Panc1 (cell line): ENCODE measurements at regions not wholly inside any gene's neighbourhood (a gene's known extent, or its start where the extent isn't known, plus 50 kb on each side); places are given as distances from the start of the nearest gene placed in this dataset.
A peak's percentile ranks its signal among the peaks of the same experiment; 100 is the strongest.

Experiments used
- ATAC-seq: fragments of 200-7000 bp; cut with Tn5 transposase; 2 replicates; pipeline ENCODE4 v1.9.1; 2020; ENCODE audit warnings: mild to moderate bottlenecking, moderate library complexity
- BruUV-seq: library from RNA; stranded (reverse); fragments of 400-500 nt; replicated peaks from 2 replicates; lab custom pipeline; 2021; lab: Mats Ljungman, UMichigan
- CTCF ChIA-PET: fragments of 300-600 bp; sonication (Branson Sonifier 250); formaldehyde crosslinking; loops from one replicate; lab custom pipeline; 2022; ENCODE audit warnings: antibody characterized with exemption; lab: Charles Lee
- POLR2A ChIA-PET: fragments of 300-600 bp; sonication (Branson Sonifier 250); formaldehyde crosslinking; loops from one replicate; lab custom pipeline; 2022; ENCODE audit warnings: antibody characterized with exemption; lab: Charles Lee
- DNase-seq: peaks from one replicate; pipeline ENCODE4 v3.0.0-alpha.2; 2010; ENCODE audit warnings: low read depth, low spot score
- H3K27ac ChIP-seq: 2 replicates; pipeline ENCODE4 v1.5.1; 2011; ENCODE audit warnings: mild to moderate bottlenecking, low read length, inconsistent platforms
- H3K27me3 ChIP-seq: fragments of 200-500 bp; sonication (Bioruptor generic); 2 replicates; pipeline ENCODE4 v1.6.0; 2014; ENCODE audit warnings: low read length, inconsistent platforms; ENCODE audit not compliant: control insufficient read depth, insufficient read depth
- H3K36me3 ChIP-seq: fragments of 200-500 bp; sonication (Bioruptor generic); 2 replicates; pipeline ENCODE4 v1.5.1; 2014; ENCODE audit warnings: inconsistent platforms, mild to moderate bottlenecking, low read length, moderate library complexity; ENCODE audit not compliant: control insufficient read depth, insufficient read depth
- H3K4me1 ChIP-seq: 2 replicates; pipeline ENCODE4 v1.5.1; 2011; ENCODE audit warnings: inconsistent platforms, mild to moderate bottlenecking, low read length, moderate library complexity; ENCODE audit not compliant: control insufficient read depth, insufficient read depth
- H3K4me3 ChIP-seq, 2 experiments: 2 replicates each; pipeline ENCODE4 v1.5.1; 2011 to 2012; ENCODE audit warnings: low read depth in 2 of 2, low read length in 2 of 2, mild to moderate bottlenecking in 2 of 2, inconsistent platforms in 1 of 2, moderate library complexity in 1 of 2
- H3K9me3 ChIP-seq: fragments of 200-500 bp; sonication (Bioruptor generic); 2 replicates; pipeline ENCODE4 v1.5.1; 2014; ENCODE audit warnings: low read depth, mild to moderate bottlenecking, inconsistent platforms, low read length, moderate library complexity; ENCODE audit not compliant: control insufficient read depth, insufficient read depth
- CTCF ChIP-seq: fragments of 450-650 bp; IDR thresholded peaks from 2 replicates; pipeline ENCODE4 v1.5.1; 2017; ENCODE audit warnings: mild to moderate bottlenecking
- POLR2AphosphoS5 ChIP-seq: IDR thresholded peaks from 2 replicates; pipeline ENCODE4 v1.6.1; 2012; ENCODE audit warnings: mild to moderate bottlenecking, low read depth, low read length, moderate library complexity
- REST ChIP-seq, 2 experiments: IDR thresholded peaks; 2 replicates each; pipeline ENCODE4 v1.6.1; 2011 to 2012; ENCODE audit warnings: low read depth in 2 of 2, control low read depth in 1 of 2, low read length in 1 of 2, mild to moderate bottlenecking in 1 of 2, moderate library complexity in 1 of 2; ENCODE audit not compliant: insufficient read depth in 1 of 2
- SIN3A ChIP-seq: IDR thresholded peaks from 2 replicates; pipeline ENCODE4 v1.6.1; 2012; ENCODE audit warnings: low read depth, mild to moderate bottlenecking, low read length, moderate library complexity, borderline replicate concordance; ENCODE audit not compliant: insufficient read depth
- TCF7L2 ChIP-seq: IDR thresholded peaks from 2 replicates; pipeline ENCODE4 v1.6.1; 2011; ENCODE audit warnings: mild to moderate bottlenecking, low read depth, low read length, inconsistent platforms
- in situ Hi-C: cut with HindIII; loops from 2 replicates; pipeline ENCODE4 v1.10.0; 2016; ENCODE audit warnings: low sequenced_read_pairs, low pct_unique_long_range_greater_than_20kb
- intact Hi-C: fragments of 100-400 bp; cut with micrococcal nuclease; formaldehyde crosslinking; loops from one replicate; pipeline ENCODE4 v1.10.0; 2022; ENCODE audit not compliant: unreplicated experiment

- no peak overlapping the region for H3K4me3 ChIP-seq
- ATAC-seq, result no peak
- ChIA-PET POLR2A (no interaction called here), CTCF (no interaction called here)
- no peak for DNase-seq
- in situ Hi-C loops (no loop called here), intact Hi-C loops (no loop called here)
- no peak overlapping the region for H3K27ac ChIP-seq
- H3K36me3 ChIP-seq, result no peaks in the 10 kb centered on the region
- H3K9me3 ChIP-seq, result no peaks in the 10 kb centered on the region
- no TSS peak for BruUV-seq
- peaks cover 14% of the 10 kb centered on the region; the same call in 1 of the 2 replicates for H3K4me1 ChIP-seq
- no peak for TF ChIP-seq REST (IDR thresholded peaks at IDR 0.05; ENCODE audit: insufficient read depth in 1 of 2, low read depth in 2 of 2, low read length in 1 of 2)
- peak; percentile 24 for TF ChIP-seq CTCF
- H3K27me3 ChIP-seq, result peaks cover 34% of the 10 kb centered on the region
Observed at GRCh38 chr11:123304828-123305466, 109.9 kb upstream of the CLMP start.

- H3K4me3 ChIP-seq, result no peak overlapping the region
- peaks cover 34% of the 10 kb centered on the region for H3K27me3 ChIP-seq
- ChIA-PET CTCF (no interaction called here), POLR2A (no interaction called here)
- H3K9me3 ChIP-seq, result no peaks in the 10 kb centered on the region
- no peaks in the 10 kb centered on the region for H3K36me3 ChIP-seq
- in situ Hi-C loops, result no loop called here
- ATAC-seq (no peak), DNase-seq (no peak)
- intact Hi-C loops, result no loop called here
- peaks cover 14% of the 10 kb centered on the region; the same call in 1 of the 2 replicates for H3K4me1 ChIP-seq
- H3K27ac ChIP-seq, result no peak overlapping the region
- no TSS peak for BruUV-seq
- TF ChIP-seq REST (IDR thresholded peaks at IDR 0.05; ENCODE audit: insufficient read depth in 1 of 2, low read depth in 2 of 2, low read length in 1 of 2) (no peak), POLR2AphosphoS5 (no peak), SIN3A (no peak), CTCF (no peak), TCF7L2 (no peak)
Observed at GRCh38 chr11:123303924-123304323, 108.9 kb upstream of the CLMP start.
